GM06990 (cell line): ENCODE measurements at regions not wholly inside any gene's neighbourhood (a gene's known extent, or its start where the extent isn't known, plus 50 kb on each side); places are given as distances from the start of the nearest gene placed in this dataset.

Source experiments
- DNase-seq: peaks from one replicate; pipeline ENCODE4 v3.0.0-alpha.2; 2011; ENCODE audit not compliant: insufficient read length; ENCODE audit errors: extremely low read depth
- H3K27me3 ChIP-seq: replicated peaks from 2 replicates; pipeline ENCODE4 v1.6.0; 2011; ENCODE audit warnings: low read length; ENCODE audit not compliant: control insufficient read depth, insufficient read depth
- H3K36me3 ChIP-seq: 2 replicates; pipeline ENCODE4 v1.5.1; 2011; ENCODE audit warnings: low read length; ENCODE audit not compliant: control insufficient read depth, insufficient read depth
- H3K4me3 ChIP-seq: replicated peaks from 2 replicates; pipeline ENCODE4 v1.5.1; 2011; ENCODE audit warnings: low read depth, mild to moderate bottlenecking, control low read depth, low read length
- CTCF ChIP-seq: IDR thresholded peaks from 2 replicates; pipeline ENCODE4 v1.5.1; 2011; ENCODE audit warnings: low read length, control low read depth, mild to moderate bottlenecking, inconsistent platforms; ENCODE audit not compliant: insufficient read depth, poor library complexity, severe bottlenecking

- TF ChIP-seq CTCF, result no peak
Measured at GRCh38 chr11:109349276-109350080, 72.5 kb upstream of the C11orf87 start.

GRCh38 chr11:109350091-109350490 is 71.9 kb upstream of the C11orf87 start:
- no peaks in the 10 kb centered on the region for H3K27me3 ChIP-seq
- no peak for DNase-seq
- H3K4me3 ChIP-seq, result no peak overlapping the region
- TF ChIP-seq CTCF, result no peak
- no peaks in the 10 kb centered on the region for H3K36me3 ChIP-seq

More at GRCh38 chr11:109349276-109350080, 72.5 kb upstream of the C11orf87 start:
- Histone ChIP-seq H3K36me3 (no peaks in the 10 kb centered on the region), H3K27me3 (no peaks in the 10 kb centered on the region), H3K4me3 (no peak overlapping the region)
- no peak for DNase-seq

- Histone ChIP-seq H3K36me3 (no peaks in the 10 kb centered on the region), H3K4me3 (no peak overlapping the region), H3K27me3 (no peaks in the 10 kb centered on the region; the same call in 1 of the 2 replicates)
- no peak for TF ChIP-seq CTCF
- DNase-seq, result no peak
Measured at GRCh38 chr11:109362059-109362458, 59.9 kb upstream of the C11orf87 start.

- no peak for DNase-seq
- no peaks in the 10 kb centered on the region for H3K36me3 ChIP-seq
- H3K27me3 ChIP-seq, result no peaks in the 10 kb centered on the region; the same call in 1 of the 2 replicates
- no peak overlapping the region for H3K4me3 ChIP-seq
- TF ChIP-seq CTCF, result no peak
Measured at GRCh38 chr11:109363682-109364081, 58.3 kb upstream of the C11orf87 start.

GRCh38 chr11:109364851-109365250 is 57.1 kb upstream of the C11orf87 start:
- no peak for DNase-seq
- H3K36me3 ChIP-seq, result no peaks in the 10 kb centered on the region
- H3K4me3 ChIP-seq, result no peak overlapping the region
- H3K27me3 ChIP-seq, result no peaks in the 10 kb centered on the region; the same call in 1 of the 2 replicates
- no peak for TF ChIP-seq CTCF
